Astrocyte (in vitro differentiated cells and primary cell): ENCODE measurements at regions not wholly inside any gene's neighbourhood (a gene's known extent, or its start where the extent isn't known, plus 50 kb on each side); places are given as distances from the start of the nearest gene placed in this dataset.

Source experiments
- EZH2 ChIP-seq: IDR thresholded peaks from 2 replicates; pipeline ENCODE4 v1.6.1; 2012; ENCODE audit warnings: mild to moderate bottlenecking, low read length, inconsistent platforms; ENCODE audit not compliant: insufficient read depth
- TF ChIP-seq, protein P1 (sequence below): IDR thresholded peaks from 2 replicates; pipeline ENCODE4 v1.5.1; 2011; ENCODE audit warnings: low read depth, mild to moderate bottlenecking, inconsistent platforms, low read length, moderate library complexity; ENCODE audit not compliant: insufficient read depth

DNA sequence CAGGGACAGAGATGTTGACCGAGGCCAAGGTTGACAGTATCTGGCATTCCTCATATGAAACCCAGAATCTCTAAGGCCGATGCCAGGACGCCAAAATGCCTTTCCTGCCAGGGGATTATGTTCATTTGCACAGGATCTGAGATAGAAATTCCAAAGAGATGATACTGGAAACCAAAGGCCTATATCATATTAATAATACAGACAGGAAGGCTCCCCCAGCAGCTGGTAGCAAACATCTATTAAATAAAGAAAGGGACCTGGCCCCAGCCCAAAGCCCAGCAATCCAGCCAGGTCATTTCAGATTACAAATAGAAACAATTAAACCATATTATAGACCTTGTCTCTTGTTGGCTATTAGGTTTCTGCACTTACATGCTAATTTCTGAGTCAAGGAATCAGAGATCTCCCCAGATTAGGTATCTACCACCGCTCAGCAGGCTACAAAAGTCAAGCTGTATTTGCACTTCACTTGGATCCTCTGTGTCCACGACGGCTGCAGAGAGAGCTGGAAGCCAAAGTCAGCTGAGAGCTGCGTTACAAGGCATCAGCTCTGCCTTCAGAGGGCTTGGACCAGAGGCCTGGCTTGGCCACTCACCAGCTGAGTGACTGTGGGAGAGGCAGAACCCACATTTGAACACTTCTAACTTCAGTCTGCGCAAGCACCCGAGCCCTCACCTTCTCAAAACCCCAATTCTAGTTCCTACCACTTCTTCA lies 269.3 kb upstream of the SIX2 start:
- TF ChIP-seq, protein P1, sequence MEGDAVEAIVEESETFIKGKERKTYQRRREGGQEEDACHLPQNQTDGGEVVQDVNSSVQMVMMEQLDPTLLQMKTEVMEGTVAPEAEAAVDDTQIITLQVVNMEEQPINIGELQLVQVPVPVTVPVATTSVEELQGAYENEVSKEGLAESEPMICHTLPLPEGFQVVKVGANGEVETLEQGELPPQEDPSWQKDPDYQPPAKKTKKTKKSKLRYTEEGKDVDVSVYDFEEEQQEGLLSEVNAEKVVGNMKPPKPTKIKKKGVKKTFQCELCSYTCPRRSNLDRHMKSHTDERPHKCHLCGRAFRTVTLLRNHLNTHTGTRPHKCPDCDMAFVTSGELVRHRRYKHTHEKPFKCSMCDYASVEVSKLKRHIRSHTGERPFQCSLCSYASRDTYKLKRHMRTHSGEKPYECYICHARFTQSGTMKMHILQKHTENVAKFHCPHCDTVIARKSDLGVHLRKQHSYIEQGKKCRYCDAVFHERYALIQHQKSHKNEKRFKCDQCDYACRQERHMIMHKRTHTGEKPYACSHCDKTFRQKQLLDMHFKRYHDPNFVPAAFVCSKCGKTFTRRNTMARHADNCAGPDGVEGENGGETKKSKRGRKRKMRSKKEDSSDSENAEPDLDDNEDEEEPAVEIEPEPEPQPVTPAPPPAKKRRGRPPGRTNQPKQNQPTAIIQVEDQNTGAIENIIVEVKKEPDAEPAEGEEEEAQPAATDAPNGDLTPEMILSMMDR = no peak
- TF ChIP-seq EZH2 = no peak
